GM18868 (cell line): ENCODE measurements at regions not wholly inside any gene's neighbourhood (a gene's known extent, or its start where the extent isn't known, plus 50 kb on each side); places are given as distances from the start of the nearest gene placed in this dataset.
"Not testable (repeated sequence)": the region's sequence is repeated elsewhere in the genome, so short reads cannot be mapped to it uniquely, and the experiment has no call there.

Source experiments
- ATAC-seq: cut with Tn5 transposase; IDR thresholded peaks from one replicate; pipeline ENCODE4 v1.9.1; 2021; ENCODE audit warnings: mild to moderate bottlenecking, moderate library complexity; ENCODE audit not compliant: unreplicated experiment

GRCh38 chr7:81075150-81075549 is 156.3 kb upstream of the SEMA3C start:
- no peak for ATAC-seq

DNA sequence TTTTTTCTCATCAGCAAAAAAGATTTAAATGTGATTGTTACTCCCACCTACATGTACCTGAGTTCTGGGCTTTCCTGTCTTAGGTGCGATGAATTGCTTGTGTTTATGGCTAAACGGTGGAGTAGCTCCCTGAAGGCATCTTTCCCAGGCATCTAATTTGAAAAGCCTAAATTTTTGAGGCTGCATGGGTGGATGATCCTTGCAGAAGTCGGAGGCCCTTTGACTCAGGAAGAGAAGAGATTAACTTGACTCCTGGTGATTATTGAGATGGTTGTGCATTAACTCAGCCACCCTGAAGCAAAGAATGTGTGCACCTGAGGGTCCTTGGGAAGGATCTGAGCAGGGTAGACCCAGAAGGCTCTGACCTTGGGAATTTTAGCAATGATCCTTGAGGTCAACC is 155.6 kb upstream of the SEMA3C start:
- ATAC-seq, result no peak

DNA sequence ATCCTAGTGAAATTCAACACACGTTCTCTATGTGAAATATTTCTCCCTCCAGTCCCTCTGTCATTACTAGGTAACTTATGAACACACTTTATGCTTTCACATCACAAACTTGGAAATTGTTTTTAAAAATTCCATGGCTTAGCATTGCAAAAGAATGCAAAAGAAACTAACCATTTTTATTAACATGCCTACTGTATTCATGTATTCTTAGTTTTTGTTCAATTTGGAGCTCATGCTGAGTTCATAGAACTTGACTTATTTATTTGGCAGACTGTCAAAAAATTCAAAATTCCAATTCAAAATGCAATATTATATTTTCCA is 155.0 kb upstream of the SEMA3C start:
- no peak for ATAC-seq

- ATAC-seq, result no peak
Observed at GRCh38 chr7:81070956-81071355, 152.1 kb upstream of the SEMA3C start.

GRCh38 chr7:81066797-81067196 is 147.9 kb upstream of the SEMA3C start:
- no peak for ATAC-seq

DNA sequence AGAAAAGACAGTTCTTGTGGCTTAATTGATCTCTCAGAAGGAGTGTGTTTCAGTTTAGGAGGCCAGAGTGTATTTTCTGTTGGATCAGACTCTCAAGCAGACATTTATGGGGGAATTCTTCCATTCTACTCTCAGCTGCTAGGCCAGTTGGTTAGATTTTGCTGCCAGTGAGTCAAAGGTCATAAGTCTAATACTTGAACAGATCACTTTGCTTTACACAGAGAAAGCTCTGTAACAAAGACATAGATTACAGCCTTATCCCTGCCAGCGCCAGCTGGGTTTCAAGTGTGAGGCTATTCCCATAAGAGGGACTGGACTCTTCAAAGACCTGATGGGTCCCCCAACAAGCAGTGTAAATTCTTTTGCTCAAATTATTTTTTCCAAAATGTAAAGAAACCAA is 145.6 kb upstream of the SEMA3C start:
- ATAC-seq, result no peak

DNA sequence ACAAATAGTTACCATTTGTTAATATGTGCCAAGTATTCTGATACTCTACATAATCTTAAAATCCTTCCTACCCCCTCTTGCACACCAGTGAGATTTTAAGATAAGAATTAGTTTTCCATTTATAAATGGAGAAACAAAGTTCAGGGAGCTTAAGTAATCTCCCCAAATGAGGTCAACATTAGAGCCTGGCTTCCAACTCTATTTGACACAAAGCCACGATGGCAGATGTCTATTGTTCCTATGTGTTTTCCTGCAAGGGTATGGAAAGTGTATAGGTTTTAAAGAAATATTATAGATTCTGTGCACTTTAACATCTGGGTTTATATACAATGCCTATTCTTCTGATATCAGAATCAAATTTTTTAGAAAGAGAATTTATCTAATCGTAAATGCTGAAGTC is 143.9 kb upstream of the SEMA3C start:
- ATAC-seq, result no peak

- ATAC-seq, result not testable (repeated sequence)
Observed at GRCh38 chr7:81057469-81057868, 138.6 kb upstream of the SEMA3C start.

- ATAC-seq, result no peak
Observed at GRCh38 chr7:81053623-81054022, 134.8 kb upstream of the SEMA3C start.

- ATAC-seq, result no peak
Observed at GRCh38 chr7:81051811-81052413, 133.1 kb upstream of the SEMA3C start.

GRCh38 chr7:81045491-81046030 is 126.7 kb upstream of the SEMA3C start:
- ATAC-seq, result no peak

- ATAC-seq, result not testable (repeated sequence)
Observed at GRCh38 chr7:81042646-81043045, 123.8 kb upstream of the SEMA3C start.

DNA sequence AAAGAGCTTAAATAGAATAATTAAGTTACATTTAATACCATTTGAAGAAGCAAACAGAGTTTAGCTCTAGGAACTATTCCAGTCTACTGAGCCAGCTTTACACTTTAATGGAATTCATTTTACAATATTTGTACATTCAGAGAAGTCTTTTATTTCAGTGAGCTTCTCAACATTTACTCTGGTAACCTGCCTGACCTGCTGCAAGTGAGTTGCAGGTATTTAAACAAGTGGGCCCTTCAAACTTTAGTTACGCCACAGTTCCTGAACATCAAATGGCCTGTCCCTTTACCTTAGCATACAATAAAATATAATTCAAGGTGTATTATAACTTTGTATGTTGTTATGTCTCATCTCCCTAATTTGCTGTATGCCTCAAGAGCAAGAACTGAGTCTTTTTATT is 121.6 kb upstream of the SEMA3C start:
- no peak for ATAC-seq

- no peak for ATAC-seq
Observed at GRCh38 chr7:81036871-81037270, 118.0 kb upstream of the SEMA3C start.

GRCh38 chr7:81036057-81036456 is 117.2 kb upstream of the SEMA3C start:
- ATAC-seq, result no peak

GRCh38 chr7:81031996-81032395 is 113.1 kb upstream of the SEMA3C start:
- ATAC-seq, result no peak

DNA sequence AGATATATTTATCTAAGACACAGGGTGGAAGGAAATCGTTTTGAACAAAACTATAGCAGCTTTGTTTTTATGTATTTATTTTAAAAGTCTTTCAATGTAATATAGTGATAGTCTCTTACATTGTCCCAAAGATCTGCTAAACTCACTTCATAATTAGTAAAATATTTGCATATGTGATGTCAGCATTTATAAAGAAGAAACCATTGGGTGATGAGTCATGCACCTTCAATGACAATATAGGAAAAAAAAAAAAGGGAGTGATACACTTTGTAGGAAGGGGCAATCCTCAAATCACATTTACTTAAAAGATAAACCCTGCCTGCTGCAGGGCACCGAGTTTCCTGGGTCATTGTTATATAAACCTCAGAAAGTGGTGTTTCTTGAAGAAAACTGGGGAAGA is 112.4 kb upstream of the SEMA3C start:
- ATAC-seq, result no peak

DNA sequence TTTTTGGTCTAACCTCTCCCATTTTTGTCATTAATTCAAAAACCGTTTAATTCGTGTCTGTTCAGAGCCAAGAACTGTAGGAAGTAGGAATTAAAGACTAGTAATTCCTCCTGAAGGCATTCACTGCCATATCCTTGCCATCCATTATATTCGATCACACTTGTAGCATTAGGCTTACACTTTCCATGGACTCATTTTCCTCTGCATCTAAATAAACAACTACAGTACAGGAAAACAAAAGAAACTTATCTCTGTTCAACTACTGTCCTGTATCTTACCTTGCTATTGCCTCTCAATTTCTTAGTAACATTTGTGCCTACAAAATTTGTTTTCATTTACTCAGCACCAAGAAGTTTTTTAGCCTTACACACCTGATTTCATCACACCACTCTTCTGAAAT is 111.6 kb upstream of the SEMA3C start:
- ATAC-seq, result no peak

DNA sequence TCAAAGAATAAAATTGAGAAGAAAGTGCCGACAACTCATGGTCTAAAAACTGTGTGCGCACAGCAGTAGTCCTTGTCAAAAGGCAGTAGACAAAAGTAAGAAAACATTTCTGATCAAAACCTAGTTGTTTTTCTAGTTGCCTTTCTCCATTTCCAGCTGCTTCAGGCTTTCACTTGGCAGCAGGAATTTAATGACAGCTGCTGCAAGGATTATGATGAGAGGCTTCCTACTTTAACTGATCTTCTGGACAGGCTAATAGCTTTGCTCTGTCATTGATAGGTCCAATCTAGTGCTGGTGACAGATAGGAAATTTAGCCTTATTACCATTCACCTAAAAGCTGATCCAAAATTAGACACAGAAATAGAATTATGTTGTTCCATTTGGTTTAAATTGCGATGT is 110.7 kb upstream of the SEMA3C start:
- no peak for ATAC-seq

DNA sequence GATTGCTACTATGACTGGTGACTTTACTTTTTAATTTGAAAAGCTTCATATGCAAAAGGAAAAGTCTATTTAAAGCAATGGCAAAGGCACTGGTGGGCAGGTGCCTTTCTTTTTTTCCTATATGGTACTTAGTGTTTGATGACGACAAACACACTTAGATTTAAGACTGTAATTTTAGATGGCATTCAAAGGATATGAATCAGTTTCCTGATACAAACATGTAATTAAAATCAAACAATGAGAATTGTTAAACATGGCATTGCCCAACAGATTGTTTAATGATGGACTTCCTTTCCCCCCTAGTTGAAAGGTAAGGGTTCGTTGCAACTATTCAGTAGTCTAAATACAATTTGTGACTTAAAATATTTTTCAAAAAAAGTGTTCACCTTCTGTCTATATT is 106.5 kb upstream of the SEMA3C start:
- ATAC-seq, result no peak

GRCh38 chr7:81014908-81015307 is 96.1 kb upstream of the SEMA3C start:
- ATAC-seq, result no peak

- no peak for ATAC-seq
Observed at GRCh38 chr7:81014266-81014665, 95.4 kb upstream of the SEMA3C start.

DNA sequence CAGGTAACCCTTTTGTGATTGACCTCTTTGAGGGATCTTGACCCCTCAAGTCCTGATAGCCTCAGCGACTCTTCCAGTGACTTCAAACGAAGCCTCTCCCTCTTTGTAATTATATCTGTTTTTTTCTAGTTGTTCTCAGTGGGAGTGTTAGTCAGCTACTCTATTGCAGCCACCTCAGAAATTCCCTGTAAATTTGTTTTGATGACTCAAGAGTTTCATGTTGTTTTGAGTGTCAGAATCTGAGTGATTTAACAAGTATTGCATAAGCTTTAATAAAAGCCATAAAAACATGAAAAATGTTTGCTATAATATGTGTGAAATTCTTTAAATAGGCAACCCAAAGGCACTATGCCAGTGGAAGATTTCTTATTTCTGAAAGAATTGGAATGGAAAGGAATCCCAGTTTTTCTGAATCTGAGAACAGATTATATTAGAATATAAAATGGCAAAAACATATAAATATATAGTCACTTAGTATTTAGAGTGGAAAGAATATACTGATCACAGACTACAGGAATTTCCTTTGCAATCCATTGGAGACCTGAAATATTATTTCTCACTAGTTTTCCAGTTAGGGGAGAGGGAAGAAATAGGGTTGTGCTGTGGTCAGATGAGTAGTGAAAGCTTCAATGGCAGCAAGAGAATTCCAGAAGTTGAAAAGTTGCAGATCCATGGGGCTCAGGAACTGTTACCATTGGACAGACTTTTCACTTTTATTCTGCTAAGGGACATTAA is 94.4 kb upstream of the SEMA3C start:
- no peak for ATAC-seq
